Islet of Langerhans (tissue), 1 donor: ENCODE measurements at regions not wholly inside any gene's neighbourhood (a gene's known extent, or its start where the extent isn't known, plus 50 kb on each side); places are given as distances from the start of the nearest gene placed in this dataset.
"Not testable (repeated sequence)": the region's sequence is repeated elsewhere in the genome, so short reads cannot be mapped to it uniquely, and the experiment has no call there.

Experiments used
- FAIRE-seq: peaks from one replicate; lab custom pipeline; 2011; peaks lifted over from hg19 to GRCh38; lab: Jason Lieb, UNC

DNA sequence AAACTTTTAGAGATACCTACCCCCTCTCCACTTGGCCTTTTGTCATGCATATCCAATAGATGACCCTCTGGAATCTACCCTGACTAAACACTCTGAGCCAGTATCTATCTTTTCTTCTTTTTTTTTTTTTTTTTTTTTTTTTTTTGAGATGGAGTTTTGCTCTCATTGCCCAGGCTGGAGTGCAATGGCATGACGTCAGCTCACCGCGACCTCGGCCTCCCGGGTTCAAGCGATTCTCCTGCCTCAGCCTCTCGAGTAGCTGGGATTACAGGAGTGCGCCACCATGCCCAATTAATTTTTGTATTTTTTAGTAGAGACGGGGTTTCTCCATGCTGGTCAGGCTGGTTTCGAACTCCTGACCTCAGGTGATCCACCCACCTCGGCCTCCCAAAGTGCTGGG, 50.8 kb upstream of the GRIN2B start:
- not testable (repeated sequence) for FAIRE-seq

DNA sequence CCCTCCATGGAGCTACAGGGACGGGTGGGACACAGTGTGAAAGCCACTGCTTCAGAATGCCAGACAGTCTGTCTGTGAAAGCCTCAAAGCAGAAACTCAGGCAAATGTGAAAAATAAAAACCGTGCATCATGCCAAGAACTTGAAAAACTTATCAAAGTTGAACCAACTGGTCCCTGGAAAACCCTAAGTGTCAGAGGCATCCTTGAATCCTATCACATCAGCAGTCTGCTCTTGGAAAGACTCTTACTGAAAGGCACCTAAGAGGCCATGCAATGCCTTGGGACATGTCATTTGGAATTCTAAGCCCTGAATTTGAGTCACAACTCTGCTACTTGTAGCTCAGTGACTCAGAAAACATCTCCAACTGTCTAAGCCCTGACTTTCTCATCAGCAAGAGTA, 62.4 kb upstream of the GRIN2B start:
- FAIRE-seq, result no peak

DNA sequence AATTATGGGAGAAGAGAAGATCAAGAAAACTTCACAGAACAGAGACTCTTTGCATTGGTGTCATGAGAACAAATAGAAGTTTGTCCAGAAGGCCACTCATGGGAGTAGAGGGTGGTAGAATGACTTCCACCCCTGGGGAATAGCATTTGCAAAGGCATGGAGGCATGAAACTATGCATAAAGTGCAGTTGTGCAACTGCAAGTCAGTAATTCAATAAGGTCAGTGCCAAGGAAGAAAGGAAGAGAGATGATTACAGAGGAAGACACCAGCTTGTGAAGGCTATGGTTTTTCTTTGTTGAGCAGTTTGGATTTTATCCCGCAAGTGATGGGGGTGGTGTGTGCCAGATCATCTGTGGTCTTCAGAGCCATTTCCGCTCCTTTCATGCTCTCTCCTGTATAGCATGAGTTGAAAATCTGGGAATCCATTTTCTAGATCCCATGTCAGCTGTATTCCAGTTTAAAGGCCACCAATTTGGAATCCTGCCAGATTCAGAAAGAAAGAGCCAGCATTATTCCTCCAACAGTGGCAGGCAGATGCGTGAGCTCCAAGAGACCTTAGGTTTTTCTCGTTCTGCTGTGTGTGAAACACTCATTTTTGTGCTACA, 67.6 kb upstream of the GRIN2B start:
- no peak for FAIRE-seq

DNA sequence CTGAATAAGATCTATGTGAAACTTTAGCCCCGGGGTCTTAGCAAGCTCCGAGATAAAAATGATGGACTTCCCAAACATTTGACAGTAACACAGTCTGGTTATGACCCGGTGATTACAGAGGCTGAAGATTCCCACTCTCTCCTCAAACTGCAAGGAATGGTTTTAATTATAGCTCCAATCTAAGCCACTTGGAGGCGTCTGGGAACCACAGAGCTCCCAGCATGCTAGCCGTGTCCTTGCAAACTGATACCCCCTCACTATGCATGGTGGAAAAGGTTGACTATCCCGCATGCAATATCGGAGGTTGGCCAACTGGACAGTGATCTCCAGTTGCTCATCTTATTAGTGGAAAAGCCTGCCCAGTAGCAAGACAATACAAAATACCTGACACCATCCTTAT, 76.5 kb upstream of the GRIN2B start:
- no peak for FAIRE-seq

DNA sequence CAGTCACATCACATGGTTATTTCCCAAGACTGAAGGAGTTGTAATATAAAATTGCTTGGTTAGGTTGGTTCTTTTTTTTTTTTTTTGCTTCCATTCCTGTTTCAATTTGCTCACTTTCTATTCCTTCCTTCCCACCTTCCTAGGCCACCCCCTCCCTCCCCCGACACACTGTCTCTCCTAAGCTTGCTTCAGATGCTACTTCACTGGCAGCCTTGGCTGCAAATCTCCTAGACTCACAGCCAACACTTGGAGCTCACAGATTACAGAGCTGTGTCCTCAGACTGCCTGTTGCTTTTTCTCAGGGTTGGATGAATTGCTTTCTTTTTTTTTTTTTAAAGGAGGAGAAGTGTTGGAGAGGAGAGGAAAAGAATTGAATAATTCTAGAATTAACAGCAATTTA, 77.3 kb upstream of the GRIN2B start:
- FAIRE-seq, result no peak

DNA sequence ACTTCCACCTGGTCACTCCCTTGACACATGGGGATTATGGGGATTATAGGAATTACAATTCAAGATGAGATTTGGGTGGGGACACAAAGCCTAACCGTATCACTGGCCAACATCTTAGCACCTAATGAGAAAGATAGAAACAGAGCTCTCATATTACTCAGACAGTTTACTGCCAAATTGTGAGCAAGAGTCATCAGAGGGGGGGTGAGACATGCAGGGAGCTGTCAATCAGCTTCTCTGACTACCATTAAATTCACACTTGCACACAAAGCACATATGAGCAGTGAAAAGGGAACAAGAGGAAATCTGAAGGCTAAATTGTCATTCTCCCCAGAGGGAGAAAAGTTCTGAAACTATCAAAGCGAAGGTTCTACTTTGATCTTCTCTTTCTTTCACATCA, 78.1 kb upstream of the GRIN2B start:
- no peak for FAIRE-seq

DNA sequence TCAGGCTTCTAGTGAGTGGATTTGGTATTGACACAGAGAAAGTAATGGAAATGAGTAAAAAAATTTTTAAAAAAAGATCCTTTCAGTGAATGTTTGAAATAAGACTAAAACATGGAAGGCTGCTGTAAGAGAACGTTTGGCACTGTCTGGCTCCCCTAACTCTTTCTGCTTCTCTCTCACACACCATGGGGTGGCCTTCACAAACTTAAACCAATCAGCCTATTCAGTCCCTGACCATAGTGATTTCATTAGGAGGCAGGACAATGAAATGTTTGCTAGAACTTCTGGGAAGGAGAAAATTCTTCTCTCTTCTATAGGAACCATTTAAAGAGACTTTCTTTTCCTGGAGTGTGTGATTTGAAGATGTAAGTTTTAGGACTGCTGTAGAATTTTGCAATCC, 84.2 kb upstream of the GRIN2B start:
- FAIRE-seq, result no peak

DNA sequence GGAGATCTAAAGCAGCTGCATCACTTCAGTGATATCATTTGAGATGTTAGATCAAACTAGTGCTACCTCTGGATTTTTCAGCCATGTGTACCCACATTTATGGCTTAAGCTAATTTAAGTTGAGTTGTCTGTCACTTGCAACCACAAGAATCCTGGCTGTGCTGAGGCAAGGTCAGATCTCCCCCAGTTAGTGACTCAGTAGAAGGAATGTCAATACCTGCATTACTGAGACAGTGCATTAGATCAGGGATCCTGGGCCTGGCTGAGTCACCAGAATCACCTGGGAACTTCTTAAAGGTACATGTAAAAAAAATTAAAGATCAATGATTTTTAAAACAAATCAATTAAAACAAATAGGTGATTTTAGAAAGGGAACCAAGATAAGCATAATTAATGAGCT, 84.6 kb upstream of the GRIN2B start:
- FAIRE-seq, result no peak

DNA sequence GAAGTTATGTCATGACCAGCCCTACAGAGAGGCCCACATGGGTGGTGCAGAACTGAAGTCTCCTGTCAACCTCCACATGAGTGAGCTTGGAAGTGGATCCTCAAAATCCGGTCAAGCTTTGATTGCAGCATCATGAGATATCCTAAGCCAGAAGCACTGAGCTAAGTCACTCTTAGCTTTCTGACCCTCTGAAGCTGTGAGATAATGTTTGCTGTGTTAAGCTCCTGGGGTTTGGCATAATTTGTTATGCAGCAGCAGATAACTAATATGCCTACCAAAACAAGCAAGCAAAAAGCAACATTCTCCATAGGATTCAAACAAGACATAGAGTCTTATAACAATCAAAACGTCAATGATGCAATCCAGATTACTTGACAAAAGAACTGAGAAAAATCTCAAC, 87.6 kb upstream of the GRIN2B start:
- no peak for FAIRE-seq

DNA sequence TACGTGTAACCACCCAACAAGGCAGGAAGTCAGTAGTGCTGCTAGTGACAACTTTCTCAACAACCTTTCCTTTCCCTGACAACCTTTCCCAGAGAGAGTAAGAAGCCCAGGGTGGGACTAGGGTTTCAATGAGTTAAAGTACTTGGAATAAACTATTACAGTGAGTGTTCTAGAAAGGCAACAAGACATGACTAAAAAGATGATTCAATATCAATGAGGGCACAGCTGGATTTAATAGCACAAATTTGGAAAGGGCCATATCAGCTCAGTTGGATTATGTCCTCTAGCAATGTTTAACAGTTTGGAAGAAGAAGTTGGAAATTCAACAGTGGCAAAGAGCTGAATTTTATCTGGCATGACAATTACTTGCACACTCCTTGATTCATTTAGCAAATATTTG, 90.4 kb upstream of the GRIN2B start:
- no peak for FAIRE-seq

DNA sequence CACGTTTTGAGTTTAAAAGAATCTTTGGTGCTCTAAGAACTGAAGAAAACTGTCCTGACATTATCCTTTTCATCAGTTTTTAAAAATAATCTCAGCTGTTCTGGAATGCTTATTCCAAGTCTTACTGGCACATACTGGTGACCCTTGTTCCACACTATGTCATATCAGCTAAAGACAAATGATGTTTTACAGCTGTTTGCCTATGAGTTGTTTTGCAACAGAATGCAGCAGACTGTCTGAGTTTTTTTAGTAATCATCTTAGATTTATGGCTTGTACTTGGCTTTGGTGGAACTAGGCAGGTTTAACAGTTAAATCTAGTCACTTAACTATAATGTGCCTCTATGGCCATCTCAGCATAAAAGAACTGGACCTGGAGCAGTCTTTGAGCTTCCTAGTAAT, 91.6 kb upstream of the GRIN2B start:
- no peak for FAIRE-seq

DNA sequence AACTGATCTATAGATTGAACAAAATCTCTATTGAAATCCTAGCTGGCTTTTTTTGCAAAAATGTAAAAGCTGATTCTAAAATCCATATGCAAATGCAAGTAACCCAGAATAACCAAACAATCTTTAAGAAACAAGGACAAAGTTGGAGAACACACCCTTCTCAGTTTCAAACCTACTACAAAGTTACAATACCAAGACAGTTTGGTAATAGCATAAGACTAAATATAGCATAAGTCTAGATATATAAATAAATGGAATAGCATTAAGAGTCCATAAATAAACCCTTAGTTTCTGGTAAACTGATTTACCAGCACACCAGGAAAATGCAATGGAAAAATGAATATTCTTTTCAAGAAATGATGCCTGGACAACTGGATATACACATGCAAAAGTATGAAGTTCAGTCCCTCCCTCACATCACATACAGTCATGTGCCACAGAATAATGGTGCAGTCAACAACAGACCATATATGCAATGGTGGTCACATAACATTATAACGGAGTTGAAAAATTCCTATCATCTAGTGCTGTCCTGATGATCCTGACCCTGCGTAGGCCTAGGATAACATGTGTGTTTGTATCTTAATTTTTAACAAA, 94.5 kb upstream of the GRIN2B start:
- FAIRE-seq, result no peak

DNA sequence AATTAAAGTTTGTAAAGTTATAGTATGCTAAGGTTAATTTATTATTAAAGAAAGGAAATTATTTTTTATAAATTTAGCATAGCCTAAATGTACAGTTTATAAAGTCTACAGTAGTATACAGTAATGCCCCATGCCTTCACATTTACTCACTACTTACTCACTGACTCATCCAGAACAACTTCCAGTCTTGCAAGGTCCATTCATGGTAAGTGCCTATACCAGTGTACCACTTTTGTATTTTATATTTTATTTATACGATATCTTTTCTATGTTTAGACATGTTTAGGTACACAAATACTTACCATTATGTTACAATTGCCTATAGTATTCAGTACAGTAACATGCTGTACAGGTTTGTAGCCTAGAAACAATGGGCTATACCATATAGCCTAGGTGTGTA, 95.1 kb upstream of the GRIN2B start:
- FAIRE-seq, result no peak

DNA sequence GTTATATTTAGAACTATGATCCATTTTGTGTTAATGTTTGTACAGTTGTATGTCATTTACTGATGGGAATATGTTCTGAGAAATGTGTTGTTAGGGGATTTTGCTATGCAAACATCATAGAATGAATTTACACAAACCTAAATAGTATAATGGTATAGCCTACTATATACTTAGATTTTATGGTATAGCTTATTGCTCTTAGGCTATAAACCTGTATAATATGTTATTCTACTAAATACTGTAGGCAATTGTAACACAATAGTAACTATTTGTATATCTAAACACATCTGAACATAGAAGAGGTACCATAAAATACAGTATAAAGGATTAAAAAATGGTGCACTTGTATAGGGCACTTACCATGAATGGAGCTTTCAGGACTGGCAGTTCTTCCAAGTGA, 105.4 kb upstream of the GRIN2B start:
- FAIRE-seq, result no peak

DNA sequence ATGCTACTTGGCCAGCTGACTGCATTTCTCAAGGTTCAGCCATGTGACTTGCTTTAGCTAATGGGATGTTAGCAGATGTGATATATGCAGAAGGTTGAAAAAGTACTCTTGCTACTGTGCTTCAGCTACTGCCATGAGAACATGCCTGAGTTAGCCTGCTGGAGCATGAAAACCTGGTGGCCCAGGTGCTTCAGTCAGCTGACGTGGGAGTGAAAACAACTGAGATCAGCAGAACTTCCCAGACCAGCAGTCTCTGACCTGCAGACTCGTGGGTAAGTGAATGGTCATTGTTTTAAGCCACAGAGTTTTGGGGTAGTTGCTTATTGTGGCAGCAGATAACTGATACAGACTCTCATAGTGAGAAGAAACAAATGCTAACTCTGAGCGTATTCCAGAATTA, 118.6 kb upstream of the GRIN2B start:
- FAIRE-seq, result no peak

DNA sequence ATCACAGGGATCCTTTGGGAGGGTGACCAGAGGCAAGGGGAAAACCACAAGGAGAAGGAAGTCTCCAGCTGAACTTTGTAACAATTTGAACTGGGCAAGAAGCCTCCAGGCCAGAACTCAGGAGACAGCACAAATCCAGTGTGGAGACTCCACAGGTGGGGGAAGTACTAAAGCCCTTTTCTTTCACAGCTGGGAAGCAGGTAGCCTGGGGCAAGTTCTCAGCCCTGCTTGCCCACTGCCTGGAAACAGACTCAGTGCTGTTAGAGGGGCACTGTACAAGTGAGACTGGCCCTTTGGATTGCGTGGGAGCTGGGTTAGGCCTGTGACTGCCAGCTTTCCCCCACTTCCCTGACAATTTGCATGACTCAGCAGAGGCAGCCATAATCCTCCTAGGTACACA, 120.2 kb upstream of the GRIN2B start:
- not testable (repeated sequence) for FAIRE-seq

DNA sequence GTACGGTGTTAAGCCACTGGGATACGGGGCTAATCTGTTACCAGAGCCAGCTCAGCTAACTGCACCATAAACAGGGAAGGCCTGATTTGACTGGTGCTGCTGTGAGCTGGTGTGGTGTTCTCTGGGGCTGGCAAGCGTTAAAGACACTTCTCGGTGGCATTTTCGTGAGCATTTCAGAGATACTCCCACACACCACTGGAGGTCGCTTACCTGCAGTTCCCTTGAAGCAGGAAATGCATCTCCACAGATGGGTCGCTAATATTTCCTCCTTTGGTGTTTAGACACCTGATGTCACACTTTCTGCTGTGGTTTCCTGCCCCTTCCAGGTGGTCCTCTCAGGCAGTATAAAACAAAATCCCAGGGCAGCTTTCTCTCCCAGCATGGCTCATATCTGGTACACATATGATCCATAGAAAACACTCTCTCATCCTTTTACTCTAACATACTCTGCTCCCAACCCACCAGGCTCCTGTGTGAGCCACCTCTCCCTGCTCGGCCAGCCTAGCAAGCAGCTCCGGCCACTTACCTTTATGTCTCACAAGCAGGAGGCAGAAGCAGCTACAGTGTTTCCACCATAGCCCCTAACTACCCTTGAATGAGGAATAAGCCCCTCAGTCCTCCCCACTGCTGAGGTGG, 129.9 kb upstream of the GRIN2B start:
- no peak for FAIRE-seq

DNA sequence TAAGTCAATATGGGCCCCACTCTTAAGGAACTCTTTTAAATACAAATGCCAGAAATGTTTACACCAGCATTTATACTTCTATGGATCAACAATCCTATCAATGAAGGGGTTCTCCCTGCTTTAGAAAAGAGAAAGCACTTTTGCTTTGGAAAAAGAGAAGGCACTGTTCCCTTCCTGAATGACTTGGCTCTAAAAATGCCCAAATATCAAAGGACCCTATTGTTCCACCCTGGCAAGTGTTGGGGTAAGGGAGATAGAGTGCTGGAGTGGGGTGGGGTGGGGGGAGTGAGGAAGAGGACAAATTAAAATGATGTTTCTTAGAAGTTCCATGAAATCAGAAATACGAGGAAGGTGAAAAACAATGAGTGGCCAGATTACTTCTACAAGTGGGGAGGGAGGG, 131.6 kb upstream of the GRIN2B start:
- FAIRE-seq, result no peak

DNA sequence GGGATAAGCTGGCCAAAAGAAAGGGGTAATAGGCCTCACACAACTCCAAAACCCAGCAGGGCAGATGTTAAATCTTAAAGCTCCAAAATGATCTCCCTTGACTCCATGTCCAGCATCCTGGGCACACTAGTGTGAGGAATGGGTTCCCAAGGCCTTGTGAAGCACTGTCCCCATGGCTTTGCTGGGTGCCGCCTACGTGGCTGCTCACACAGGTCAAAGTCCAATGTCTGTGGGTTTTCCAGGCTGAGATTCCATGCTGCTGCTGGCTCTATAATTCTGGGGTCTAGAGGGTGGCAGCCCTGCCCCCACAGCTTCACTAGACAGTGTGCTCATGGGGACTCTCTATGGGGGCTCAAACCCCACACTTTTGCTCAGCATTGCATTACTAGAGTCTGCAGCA, 145.3 kb upstream of the GRIN2B start:
- no peak for FAIRE-seq

DNA sequence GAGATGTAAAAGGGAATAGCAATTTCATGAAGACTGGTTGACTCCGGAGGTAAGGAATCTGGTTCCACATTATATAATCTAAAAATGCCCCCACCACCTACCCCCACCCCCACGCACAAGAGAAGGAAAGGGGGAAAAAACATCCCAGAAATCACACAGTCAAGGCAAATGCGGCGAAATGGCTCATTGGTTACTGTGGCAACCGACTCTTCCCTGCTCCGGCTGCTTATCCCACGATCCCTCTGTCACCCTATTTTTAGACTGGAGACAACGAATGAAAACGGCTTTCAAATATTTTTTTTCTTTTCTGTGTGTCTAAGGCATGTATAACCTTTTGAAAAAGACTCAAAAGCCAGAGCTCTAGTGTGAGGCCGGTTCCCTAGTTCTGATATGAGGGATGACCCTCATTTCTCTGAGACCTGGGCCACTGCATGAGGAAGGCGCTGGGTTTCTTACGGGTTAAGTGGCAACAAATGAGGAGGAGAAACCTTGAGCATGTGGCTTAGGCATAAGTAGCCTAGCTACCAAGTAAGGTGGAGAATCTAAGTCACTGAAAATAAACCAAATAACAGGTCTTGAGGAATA, 148.3 kb upstream of the GRIN2B start:
- no peak for FAIRE-seq

DNA sequence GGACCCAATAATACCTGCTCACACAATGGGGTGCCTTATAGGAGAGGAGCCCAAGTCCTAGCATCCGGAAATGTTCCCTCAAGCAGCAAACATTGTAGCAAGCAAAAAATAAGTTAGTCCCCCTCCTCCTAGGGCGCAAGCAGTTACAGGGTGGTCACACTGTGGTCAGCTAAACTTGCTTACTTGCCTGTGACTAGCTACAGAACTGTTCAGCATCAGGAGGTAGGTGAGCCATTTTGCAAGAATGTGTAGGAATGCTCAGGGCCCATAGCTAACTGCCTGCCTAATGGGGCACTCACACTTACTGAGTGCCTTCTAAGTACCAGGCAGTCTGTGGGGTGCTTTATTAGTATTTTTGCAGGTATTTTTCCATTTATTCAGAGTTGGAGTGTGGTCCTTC, 154.6 kb upstream of the GRIN2B start:
- FAIRE-seq, result no peak

DNA sequence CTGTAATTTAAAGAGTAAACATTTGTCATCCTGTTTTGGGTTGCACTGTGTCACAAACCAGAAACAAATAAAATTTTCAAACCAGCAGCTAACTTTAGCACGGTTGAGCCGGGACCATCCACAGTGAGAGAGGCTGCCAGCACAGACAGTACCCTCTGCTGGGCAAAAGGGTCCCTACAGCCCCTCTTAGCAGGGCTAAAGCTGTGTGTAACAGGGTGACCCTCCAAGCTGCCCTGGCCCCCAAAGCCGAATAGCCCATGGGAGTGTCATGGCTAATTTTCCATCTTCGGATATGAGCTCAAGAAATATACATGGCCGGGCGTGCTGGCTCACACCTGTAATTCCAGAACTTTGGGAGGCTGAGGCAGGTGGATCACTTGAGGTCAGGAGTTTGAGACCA, 157.1 kb upstream of the GRIN2B start:
- FAIRE-seq, result no peak

DNA sequence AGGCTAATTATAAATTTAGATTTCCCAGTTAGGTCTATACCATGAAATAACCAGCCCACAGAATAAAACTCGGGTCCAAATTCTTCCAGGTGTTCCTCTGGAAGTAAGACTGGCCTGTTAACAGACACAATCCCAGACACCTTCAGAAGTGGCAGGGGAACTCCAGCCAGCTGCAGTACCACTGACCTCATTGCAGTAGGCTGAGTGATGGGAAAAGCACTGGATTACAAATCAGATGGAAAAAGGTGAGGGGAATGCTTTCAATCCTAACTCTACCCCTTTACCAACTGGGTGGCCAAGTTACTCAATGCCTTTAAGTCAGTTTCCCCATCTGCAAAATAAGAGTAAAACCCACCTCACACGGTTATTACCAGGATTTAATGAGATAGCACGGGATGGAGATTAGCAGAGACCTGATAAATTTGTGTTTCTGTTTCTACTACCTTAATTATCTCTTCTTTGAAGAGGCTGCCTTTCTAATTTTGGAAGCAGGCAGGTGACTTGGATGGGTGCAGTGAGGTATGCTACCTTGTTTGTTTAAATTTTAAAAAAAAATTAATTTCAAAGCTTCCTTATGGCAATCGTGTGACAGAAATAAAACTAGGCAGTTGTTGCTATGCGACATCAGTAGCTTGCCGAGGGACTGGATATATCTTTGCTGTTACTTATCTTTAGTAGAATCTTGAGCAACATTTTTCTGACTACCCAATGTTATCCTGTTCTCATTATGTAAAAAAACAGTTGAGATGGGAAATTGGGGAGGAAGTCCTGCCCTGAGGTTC, 167.3 kb upstream of the GRIN2B start:
- no peak for FAIRE-seq
